ENCODE measurements at regions not wholly inside any gene's neighbourhood (a gene's known extent, or its start where the extent isn't known, plus 50 kb on each side); places are given as distances from the start of the nearest gene placed in this dataset.

GRCh38 chr6:23086100-23086499 lies 516.7 kb downstream of the HDGFL1 start:
- Histone ChIP-seq H3K27ac (no peak overlapping the region), H3K27me3 (replicated peaks) (no peaks in the 10 kb centered on the region), H3K36me3 (replicated peaks) (no peaks in the 10 kb centered on the region), H3K4me3 (ENCODE audit: low read depth, low read length) (no peak overlapping the region)
- TF ChIP-seq CTCF (IDR thresholded peaks at IDR 0.05; ENCODE audit: low read depth, low read length, missing control alignments), result no peak
- in situ Hi-C loops (cut with HindIII; ENCODE audit: low pct_ligation_motif_present, low sequenced_read_pairs), result no loop called here
- no peak for DNase-seq

GRCh38 chr6:23087471-23087870 lies 518.1 kb downstream of the HDGFL1 start:
- no peak for TF ChIP-seq CTCF (IDR thresholded peaks at IDR 0.05; ENCODE audit: low read depth, low read length, missing control alignments)
- in situ Hi-C loops (cut with HindIII; ENCODE audit: low pct_ligation_motif_present, low sequenced_read_pairs), result no loop called here
- H3K36me3 ChIP-seq (replicated peaks), result no peaks in the 10 kb centered on the region
- H3K27me3 ChIP-seq (replicated peaks), result no peaks in the 10 kb centered on the region
- DNase-seq, result no peak
- no peak overlapping the region for H3K4me3 ChIP-seq (ENCODE audit: low read depth, low read length)
- no peak overlapping the region for H3K27ac ChIP-seq

GRCh38 chr6:23088761-23089160 lies 519.4 kb downstream of the HDGFL1 start:
- DNase-seq, result no peak
- Histone ChIP-seq H3K4me3 (ENCODE audit: low read depth, low read length) (no peak overlapping the region), H3K36me3 (replicated peaks) (no peaks in the 10 kb centered on the region), H3K27me3 (replicated peaks) (no peaks in the 10 kb centered on the region), H3K27ac (no peak overlapping the region)
- no peak for TF ChIP-seq CTCF (IDR thresholded peaks at IDR 0.05; ENCODE audit: low read depth, low read length, missing control alignments)
- in situ Hi-C loops (cut with HindIII; ENCODE audit: low pct_ligation_motif_present, low sequenced_read_pairs), result no loop called here

- in situ Hi-C loops (cut with HindIII; ENCODE audit: low pct_ligation_motif_present, low sequenced_read_pairs), result no loop called here
- Histone ChIP-seq H3K36me3 (replicated peaks) (no peaks in the 10 kb centered on the region), H3K27me3 (replicated peaks) (no peaks in the 10 kb centered on the region), H3K27ac (no peak overlapping the region), H3K4me3 (ENCODE audit: low read depth, low read length) (no peak overlapping the region)
- DNase-seq, result no peak
- TF ChIP-seq CTCF (IDR thresholded peaks at IDR 0.05; ENCODE audit: low read depth, low read length, missing control alignments), result no peak
Observed at GRCh38 chr6:23089981-23090380, 520.6 kb downstream of the HDGFL1 start.

- Histone ChIP-seq H3K36me3 (replicated peaks) (no peaks in the 10 kb centered on the region), H3K4me3 (ENCODE audit: low read depth, low read length) (no peak overlapping the region), H3K27me3 (replicated peaks) (no peaks in the 10 kb centered on the region), H3K27ac (no peak overlapping the region)
- TF ChIP-seq CTCF (IDR thresholded peaks at IDR 0.05; ENCODE audit: low read depth, low read length, missing control alignments), result no peak
- no peak for DNase-seq
- in situ Hi-C loops (cut with HindIII; ENCODE audit: low pct_ligation_motif_present, low sequenced_read_pairs), result no loop called here
Observed at GRCh38 chr6:23091795-23092194, 522.4 kb downstream of the HDGFL1 start.

GRCh38 chr6:23096876-23097275 lies 527.5 kb downstream of the HDGFL1 start:
- no peak for DNase-seq
- TF ChIP-seq CTCF (IDR thresholded peaks at IDR 0.05; ENCODE audit: low read depth, low read length, missing control alignments), result no peak
- H3K27me3 ChIP-seq (replicated peaks), result no peaks in the 10 kb centered on the region
- no peak overlapping the region for H3K4me3 ChIP-seq (ENCODE audit: low read depth, low read length)
- no peak overlapping the region for H3K27ac ChIP-seq
- H3K36me3 ChIP-seq (replicated peaks), result no peaks in the 10 kb centered on the region
- in situ Hi-C loops (cut with HindIII; ENCODE audit: low pct_ligation_motif_present, low sequenced_read_pairs), result no loop called here
